ENCODE measurements at regions not wholly inside any gene's neighbourhood (a gene's known extent, or its start where the extent isn't known, plus 50 kb on each side); places are given as distances from the start of the nearest gene placed in this dataset.

DNA sequence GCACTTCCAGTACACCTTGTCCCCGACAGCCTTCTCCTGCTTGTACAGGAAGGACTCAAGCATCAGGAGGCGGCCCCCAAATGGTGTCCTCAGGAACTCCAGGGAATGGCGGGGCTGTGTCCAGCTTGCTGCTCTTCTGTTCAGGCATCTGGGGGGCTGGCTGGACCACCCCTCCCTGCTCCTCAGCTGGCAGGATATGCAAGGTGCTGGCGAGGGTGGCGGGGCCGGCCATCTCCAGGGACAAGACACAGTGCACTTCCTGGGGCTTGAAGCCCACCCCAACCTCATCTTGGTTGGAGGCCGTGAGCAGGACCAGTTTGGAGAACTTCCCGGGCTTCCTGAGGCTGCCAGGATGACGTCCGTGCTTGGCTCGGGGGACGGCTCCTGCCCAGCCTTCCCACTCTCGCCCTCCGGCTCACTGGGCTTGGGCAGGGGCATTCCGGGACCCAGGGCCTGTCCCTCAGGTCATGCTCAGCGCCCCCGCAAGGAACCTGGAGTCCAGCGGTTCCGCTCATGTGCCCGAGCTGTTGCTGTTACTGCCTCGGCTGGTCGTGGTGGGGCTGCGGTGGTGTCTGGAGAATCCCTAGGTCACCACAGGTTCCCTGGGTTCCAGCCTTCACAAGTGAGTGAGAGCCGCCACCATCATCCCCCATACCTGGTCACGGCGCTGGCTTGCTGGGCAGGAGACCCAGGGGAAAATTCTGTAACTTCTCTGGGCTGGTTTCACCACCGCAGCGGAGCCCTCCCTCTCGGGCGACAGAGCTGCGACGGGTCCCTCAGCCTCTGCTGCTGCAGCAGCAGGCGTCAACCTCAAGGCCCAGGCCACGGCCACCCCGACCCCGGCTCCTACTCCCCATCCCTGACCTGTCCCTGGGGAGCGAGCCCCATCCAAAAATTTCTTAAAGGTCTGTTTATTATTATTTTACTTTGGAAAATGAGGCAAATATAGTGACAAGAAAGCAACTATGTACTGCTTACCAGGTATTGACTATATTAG is 82.8 kb upstream of the FXR1 start:
- no peak for FAIRE-seq

GRCh38 chr3:180835501-180835900 is 77.0 kb upstream of the FXR1 start:
- no peak for FAIRE-seq

DNA sequence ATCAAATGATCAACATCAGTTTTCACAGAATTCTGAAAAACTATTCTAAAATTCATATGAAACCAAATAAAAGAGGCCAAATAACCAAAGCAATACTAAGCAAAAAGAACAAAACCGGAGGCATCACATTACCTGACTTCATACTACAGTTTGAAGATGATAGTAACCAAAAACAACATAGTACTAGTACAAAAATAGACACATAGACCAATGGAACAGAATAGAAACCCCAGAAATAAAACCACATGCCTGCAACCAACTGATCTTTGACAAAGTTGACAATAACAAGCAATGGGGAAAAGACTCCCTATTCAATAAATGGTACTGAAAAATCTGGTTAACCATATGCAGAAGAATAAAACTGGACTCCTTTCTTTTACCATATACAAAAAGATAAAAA is 75.7 kb upstream of the FXR1 start:
- FAIRE-seq: no peak

DNA sequence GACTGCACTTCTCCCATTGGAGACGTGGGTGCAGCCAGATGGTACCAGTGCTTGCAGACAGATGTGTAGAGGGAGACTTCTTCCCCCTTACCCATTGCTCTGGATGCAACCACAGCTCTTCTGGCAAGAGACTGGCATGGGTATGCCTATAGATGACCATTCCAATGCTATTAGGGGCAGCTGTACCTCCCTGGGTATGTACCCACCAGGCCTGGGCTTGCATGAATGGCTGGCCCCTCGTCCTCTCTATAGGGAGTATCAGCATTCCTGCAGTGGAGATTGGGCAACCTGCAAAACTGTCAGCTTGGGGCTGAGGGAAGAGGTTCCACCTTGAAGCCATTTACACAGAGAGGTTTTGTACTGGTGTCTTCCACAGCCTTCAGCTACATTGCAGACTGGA is 57.6 kb upstream of the FXR1 start:
- no peak for FAIRE-seq

GRCh38 chr3:180855364-180855763 is 57.1 kb upstream of the FXR1 start:
- FAIRE-seq: no peak

DNA sequence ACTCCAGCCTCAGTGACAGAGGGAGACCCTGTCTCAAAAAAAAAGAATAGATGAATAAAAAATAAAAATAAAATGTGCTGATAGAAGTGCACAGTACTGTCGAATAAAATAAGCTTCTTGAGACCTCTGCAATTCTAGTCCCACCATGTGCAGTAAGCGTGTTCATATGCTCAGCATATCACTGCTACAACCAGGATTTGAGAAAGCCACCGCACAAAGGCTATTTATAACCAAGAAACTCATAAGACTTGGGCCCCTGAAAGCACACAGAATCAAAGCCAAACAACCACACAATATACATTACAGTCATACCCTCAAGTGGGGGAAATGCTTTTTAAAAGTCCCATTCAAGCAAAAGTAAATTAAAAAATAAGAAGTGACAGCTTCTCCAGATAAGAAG is 56.5 kb upstream of the FXR1 start:
- no peak for FAIRE-seq

- no peak for FAIRE-seq
Measured at GRCh38 chr3:180860180-180860858, 52.2 kb upstream of the FXR1 start.
